Peyer's patch (tissue), 4 donors: ENCODE measurements at regions not wholly inside any gene's neighbourhood (a gene's known extent, or its start where the extent isn't known, plus 50 kb on each side); places are given as distances from the start of the nearest gene placed in this dataset.

Experiments used
- CTCF ChIP-seq, 6 experiments: fragments of 450-650 bp in 4 of 6; fragments of 200-600 bp in 2 of 6; sonication (generic) in 1 of 6; IDR thresholded peaks; one replicate each; pipeline ENCODE4 v1.5.1; 2017 to 2019; ENCODE audit warnings: antibody characterized with exemption in 6 of 6, mild to moderate bottlenecking in 3 of 6, moderate library complexity in 1 of 6
- POLR2A ChIP-seq, 2 donors: fragments of 450-650 bp; IDR thresholded peaks; one replicate each; pipeline ENCODE4 v1.5.1; 2017; ENCODE audit warnings: antibody characterized with exemption in 2 of 2, mild to moderate bottlenecking in 2 of 2, moderate library complexity in 2 of 2

DNA sequence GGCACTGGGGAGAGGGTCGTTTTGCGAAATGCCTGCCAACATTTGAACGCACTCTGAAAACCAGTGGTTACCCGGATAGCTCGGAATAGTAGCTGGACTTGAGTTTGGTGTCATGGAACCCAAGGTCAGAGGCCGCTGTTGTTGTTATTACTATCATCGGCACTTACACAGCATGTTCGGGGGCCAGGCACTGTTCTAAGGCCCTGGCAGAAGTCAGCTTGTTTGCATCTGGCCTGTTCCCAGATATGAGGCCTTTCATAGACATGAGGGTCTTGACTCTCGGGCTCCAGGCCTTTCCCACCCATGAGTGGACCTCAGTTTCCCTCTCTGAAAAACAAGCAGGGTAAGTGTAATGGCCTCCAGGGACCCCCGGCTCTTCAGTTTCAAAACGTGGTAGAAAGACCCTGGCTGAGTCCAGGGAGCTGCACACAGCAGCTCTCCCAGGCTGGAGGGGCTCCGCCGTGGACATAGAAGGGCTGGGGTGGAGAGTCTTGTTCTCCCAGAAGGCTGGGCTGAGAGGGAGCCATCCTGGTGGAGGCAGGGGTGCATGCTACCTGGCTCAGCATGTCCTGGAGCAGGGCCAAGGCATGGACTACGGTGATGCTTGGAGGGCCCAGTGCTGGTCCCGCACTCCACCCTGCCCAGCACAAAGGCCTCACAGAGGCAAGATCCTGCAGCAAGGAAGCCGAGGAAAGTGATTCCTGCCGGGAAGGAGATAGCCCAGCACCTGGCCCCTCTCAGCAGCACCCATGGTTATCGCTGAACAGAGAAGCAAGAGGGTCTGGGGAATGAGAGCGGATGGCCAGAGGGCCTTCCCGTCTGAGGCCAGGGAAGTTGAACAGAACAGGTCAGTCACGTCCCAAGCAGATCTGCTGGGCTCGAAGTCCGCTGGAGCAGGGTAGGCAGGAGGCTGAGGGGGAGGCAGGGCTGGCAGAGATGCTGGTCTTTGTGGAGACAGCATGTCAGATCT is 63.5 kb upstream of the C14orf180 start:
- no peak for TF ChIP-seq CTCF (IDR thresholded peaks at IDR 0.05)
- TF ChIP-seq POLR2A (IDR thresholded peaks at IDR 0.05): no peak
